GM23248 (cell line): ENCODE measurements at regions not wholly inside any gene's neighbourhood (a gene's known extent, or its start where the extent isn't known, plus 50 kb on each side); places are given as distances from the start of the nearest gene placed in this dataset.

Experiments
- EZH2 ChIP-seq: fragments of 200-600 bp; sonication (generic); IDR thresholded peaks from 2 replicates; pipeline ENCODE4 v1.6.1; 2018; ENCODE audit warnings: antibody characterized with exemption, mild to moderate bottlenecking; ENCODE audit not compliant: insufficient read depth, poor library complexity, severe bottlenecking
- EZH2phosphoT487 ChIP-seq: fragments of 200-600 bp; sonication (generic); IDR thresholded peaks from 2 replicates; pipeline ENCODE4 v1.6.1; 2018; ENCODE audit warnings: antibody characterized with exemption, moderate library complexity, mild to moderate bottlenecking, low read depth; ENCODE audit not compliant: insufficient read depth

DNA sequence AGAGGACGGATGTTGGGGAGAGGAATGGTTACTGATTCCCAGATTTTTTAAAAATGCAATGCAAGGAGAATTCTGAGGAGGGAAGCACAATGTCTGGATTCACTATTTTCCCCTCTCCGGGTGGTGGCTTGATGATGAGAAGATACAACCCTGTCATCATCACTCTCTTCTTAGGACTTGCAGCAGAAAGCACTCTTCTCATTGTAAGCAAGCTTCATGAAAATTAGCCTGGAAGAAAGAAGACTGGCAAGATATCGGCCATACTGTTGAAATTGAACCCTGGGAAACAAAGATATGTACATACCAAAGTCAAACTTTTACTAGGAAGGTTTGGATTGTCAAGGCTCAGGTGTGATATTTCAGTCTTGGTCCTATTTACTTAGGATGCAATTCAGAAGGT is 195.7 kb downstream of the EDN1 start:
- TF ChIP-seq EZH2 (no peak), EZH2phosphoT487 (no peak)
